Thymus (tissue), 11 donors: ENCODE measurements at regions not wholly inside any gene's neighbourhood (a gene's known extent, or its start where the extent isn't known, plus 50 kb on each side); places are given as distances from the start of the nearest gene placed in this dataset.
"Not testable (repeated sequence)": the region's sequence is repeated elsewhere in the genome, so short reads cannot be mapped to it uniquely, and the experiment has no call there.

ENCODE experiments used
- DNase-seq, 9 donors: peaks; one replicate each; pipeline ENCODE4 v3.0.0-alpha.2; 2013; ENCODE audit warnings: low spot score in 9 of 9, low read depth in 6 of 9, missing footprints in 1 of 9
- H3K27ac ChIP-seq, 2 donors: one replicate each; pipeline ENCODE4 v1.5.1; 2013; ENCODE audit warnings: control low read depth in 1 of 2, low read depth in 1 of 2, low read length in 1 of 2, mild to moderate bottlenecking in 1 of 2, moderate library complexity in 1 of 2
- H3K27me3 ChIP-seq, 2 donors: one replicate each; pipeline ENCODE4 v1.5.1; 2013; ENCODE audit warnings: low read length in 1 of 2; ENCODE audit not compliant: control insufficient read depth in 2 of 2, insufficient read depth in 1 of 2
- H3K36me3 ChIP-seq, 2 donors: one replicate each; pipeline ENCODE4 v1.5.1; 2013; ENCODE audit warnings: low read length in 1 of 2, mild to moderate bottlenecking in 1 of 2, moderate library complexity in 1 of 2; ENCODE audit not compliant: control insufficient read depth in 2 of 2, insufficient read depth in 2 of 2
- H3K4me1 ChIP-seq, 2 donors: one replicate each; pipeline ENCODE4 v1.5.1; 2013; ENCODE audit warnings: low read length in 2 of 2; ENCODE audit not compliant: control insufficient read depth in 2 of 2, insufficient read depth in 2 of 2
- H3K4me3 ChIP-seq, 2 donors: one replicate each; pipeline ENCODE4 v1.5.1; 2013; ENCODE audit warnings: low read length in 2 of 2, control low read depth in 1 of 2, mild to moderate bottlenecking in 1 of 2
- H3K9me3 ChIP-seq, 2 donors: one replicate each; pipeline ENCODE4 v1.5.1; 2013; ENCODE audit warnings: low read length in 1 of 2, mild to moderate bottlenecking in 1 of 2; ENCODE audit not compliant: control insufficient read depth in 2 of 2, insufficient read depth in 1 of 2
- WGBS: extraction: QIAGEN DNeasy Blood & Tissue Kit; methylation state at CpG from one replicate; pipeline ENCODE4 v1.1.7; 2013; 5-methylcytosine and 5-hydroxymethylcytosine counted together
- donor health status: healthy.

- not testable (repeated sequence) for H3K4me3 ChIP-seq, H3K36me3 ChIP-seq, DNase-seq, H3K27ac ChIP-seq, H3K27me3 ChIP-seq, H3K9me3 ChIP-seq, H3K4me1 ChIP-seq
Measured at GRCh38 chr14:37820810-37821209, 225.4 kb downstream of the TTC6 start.

- no peak overlapping the region for H3K27ac ChIP-seq
- no peaks in the 10 kb centered on the region for H3K9me3 ChIP-seq
- H3K4me1 ChIP-seq, result no peaks in the 10 kb centered on the region
- no peak for DNase-seq
- H3K36me3 ChIP-seq, result no peaks in the 10 kb centered on the region
- 73% methylated on average over 3 of the region's 3 CpGs for whole genome bisulfite sequencing
- H3K27me3 ChIP-seq, result no peaks in the 10 kb centered on the region
- H3K4me3 ChIP-seq, result no peak overlapping the region
Measured at GRCh38 chr14:37824939-37825712, 229.7 kb downstream of the TTC6 start.

- no peaks in the 10 kb centered on the region for H3K27me3 ChIP-seq
- no peak overlapping the region for H3K27ac ChIP-seq
- no peak for DNase-seq
- H3K4me1 ChIP-seq, result no peaks in the 10 kb centered on the region
- no peak overlapping the region for H3K4me3 ChIP-seq
- 80% methylated on average over 1 of the region's 1 CpG for WGBS
- H3K9me3 ChIP-seq, result no peaks in the 10 kb centered on the region
- no peaks in the 10 kb centered on the region for H3K36me3 ChIP-seq
Measured at GRCh38 chr14:37826869-37827268, 231.4 kb downstream of the TTC6 start.

- H3K4me1 ChIP-seq, result no peaks in the 10 kb centered on the region
- no peak overlapping the region for H3K4me3 ChIP-seq
- peaks cover 0 to 4% of the 10 kb centered on the region in 2 donors for H3K9me3 ChIP-seq
- no peak overlapping the region for H3K27ac ChIP-seq
- no peaks in the 10 kb centered on the region for H3K27me3 ChIP-seq
- DNase-seq, result no peak
- H3K36me3 ChIP-seq, result no peaks in the 10 kb centered on the region
Measured at GRCh38 chr14:37830271-37830670, 234.8 kb downstream of the TTC6 start.

GRCh38 chr14:37834275-37834674, 238.8 kb downstream of the TTC6 start:
- H3K27ac ChIP-seq, result no peak overlapping the region
- peaks cover 0 to 4% of the 10 kb centered on the region in 2 donors for H3K9me3 ChIP-seq
- H3K4me1 ChIP-seq, result no peaks in the 10 kb centered on the region
- H3K36me3 ChIP-seq, result no peaks in the 10 kb centered on the region
- 77% methylated on average over 1 of the region's 1 CpG for WGBS
- H3K4me3 ChIP-seq, result no peak overlapping the region
- DNase-seq, result no peak
- no peaks in the 10 kb centered on the region for H3K27me3 ChIP-seq

- H3K27me3 ChIP-seq, DNase-seq, H3K4me3 ChIP-seq, H3K4me1 ChIP-seq, H3K9me3 ChIP-seq, H3K27ac ChIP-seq, H3K36me3 ChIP-seq: not testable (repeated sequence)
- WGBS, result 84% methylated on average over 5 of the region's 5 CpGs
Measured at GRCh38 chr14:37838778-37839177, 243.3 kb downstream of the TTC6 start.

- not testable (repeated sequence) for H3K27ac ChIP-seq, H3K36me3 ChIP-seq, H3K4me3 ChIP-seq, H3K27me3 ChIP-seq, H3K4me1 ChIP-seq, H3K9me3 ChIP-seq, DNase-seq
- 92% methylated on average over 4 of the region's 4 CpGs for WGBS
Measured at GRCh38 chr14:37841039-37841438, 245.6 kb downstream of the TTC6 start.

- Histone ChIP-seq H3K4me3 (no peak overlapping the region), H3K27ac (no peak overlapping the region), H3K9me3 (no peaks in the 10 kb centered on the region), H3K27me3 (no peaks in the 10 kb centered on the region), H3K36me3 (no peaks in the 10 kb centered on the region), H3K4me1 (no peaks in the 10 kb centered on the region)
- 84% methylated on average over 3 of the region's 3 CpGs for WGBS
- no peak for DNase-seq
Measured at GRCh38 chr14:37842106-37842505, 246.7 kb downstream of the TTC6 start.

GRCh38 chr14:37843954-37844607, 248.7 kb downstream of the TTC6 start:
- WGBS, result 89% methylated on average over 8 of the region's 8 CpGs

More at GRCh38 chr14:37843954-37844607, 248.7 kb downstream of the TTC6 start:
- Histone ChIP-seq H3K36me3 (no peaks in the 10 kb centered on the region), H3K4me3 (no peak overlapping the region), H3K9me3 (no peaks in the 10 kb centered on the region), H3K27me3 (no peaks in the 10 kb centered on the region), H3K27ac (no peak overlapping the region), H3K4me1 (no peaks in the 10 kb centered on the region)
- no peak for DNase-seq
